Thyroid gland (tissue), 4 donors: ENCODE measurements at regions not wholly inside any gene's neighbourhood (a gene's known extent, or its start where the extent isn't known, plus 50 kb on each side); places are given as distances from the start of the nearest gene placed in this dataset.
A peak's percentile ranks its signal among the peaks of the same experiment; 100 is the strongest.

Experiments used
- DNase-seq, 2 donors: peaks; one replicate each; pipeline ENCODE4 v3.0.0-alpha.2; 2019
- H3K27ac ChIP-seq, 3 donors: fragments of 200-600 bp; sonication (generic); 1 replicate in 2 of 3; 2 replicates in 1 of 3; pipeline ENCODE4 v1.5.1; 2016 to 2019; ENCODE audit warnings: mild to moderate bottlenecking in 1 of 3, moderate library complexity in 1 of 3
- H3K27me3 ChIP-seq: fragments of 200-600 bp; sonication (generic); one replicate; pipeline ENCODE4 v1.5.1; 2019
- H3K36me3 ChIP-seq, 2 donors: fragments of 200-600 bp; sonication (generic); one replicate each; pipeline ENCODE4 v1.5.1; 2016 to 2019
- H3K4me1 ChIP-seq, 2 donors: fragments of 200-600 bp; sonication (generic); one replicate each; pipeline ENCODE4 v1.5.1; 2017 to 2019
- H3K4me3 ChIP-seq, 3 donors: fragments of 200-600 bp; sonication (generic); replicated peaks in 1 of 3; 1 replicate in 2 of 3; 2 replicates in 1 of 3; pipeline ENCODE4 v1.5.1; 2016; ENCODE audit warnings: mild to moderate bottlenecking in 1 of 3
- H3K9me3 ChIP-seq: fragments of 200-600 bp; sonication (generic); one replicate; pipeline ENCODE4 v1.5.1; 2017
- POLR2A ChIP-seq, 2 donors: fragments of 450-650 bp; IDR thresholded peaks; one replicate each; pipeline ENCODE4 v1.6.1; 2017; ENCODE audit warnings: antibody characterized with exemption in 2 of 2, mild to moderate bottlenecking in 2 of 2, moderate library complexity in 1 of 2
- WGBS, 2 donors: methylation state at CpG; one replicate each; pipeline ENCODE4 v1.1.5; 2017; 5-methylcytosine and 5-hydroxymethylcytosine counted together
- intact Hi-C: fragments of 100-400 bp; cut with DNase I; formaldehyde crosslinking; loops from one replicate; pipeline ENCODE4 v1.15.1; 2023
- TF ChIP-seq, protein P1 (sequence below), 6 experiments: fragments of 200-600 bp in 3 of 6; fragments of 450-650 bp in 3 of 6; sonication (generic) in 3 of 6; IDR thresholded peaks; one replicate each; pipeline ENCODE4 v1.5.1; 2016 to 2019; ENCODE audit warnings: antibody characterized with exemption in 6 of 6, mild to moderate bottlenecking in 2 of 6, inconsistent platforms in 1 of 6, moderate library complexity in 1 of 6

GRCh38 chr7:94324380-94325121 is 70.1 kb upstream of the COL1A2 start:
- 76 to 79% methylated on average over 2 of the region's 2 CpGs for WGBS, 2 donors
- intact Hi-C loops, result no loop called here
- H3K4me3 ChIP-seq, result no peak overlapping the region
- H3K4me1 ChIP-seq, result no peaks in the 10 kb centered on the region
- no peaks in the 10 kb centered on the region for H3K27me3 ChIP-seq
- no peak for DNase-seq
- H3K9me3 ChIP-seq, result no peaks in the 10 kb centered on the region
- TF ChIP-seq, protein P1, sequence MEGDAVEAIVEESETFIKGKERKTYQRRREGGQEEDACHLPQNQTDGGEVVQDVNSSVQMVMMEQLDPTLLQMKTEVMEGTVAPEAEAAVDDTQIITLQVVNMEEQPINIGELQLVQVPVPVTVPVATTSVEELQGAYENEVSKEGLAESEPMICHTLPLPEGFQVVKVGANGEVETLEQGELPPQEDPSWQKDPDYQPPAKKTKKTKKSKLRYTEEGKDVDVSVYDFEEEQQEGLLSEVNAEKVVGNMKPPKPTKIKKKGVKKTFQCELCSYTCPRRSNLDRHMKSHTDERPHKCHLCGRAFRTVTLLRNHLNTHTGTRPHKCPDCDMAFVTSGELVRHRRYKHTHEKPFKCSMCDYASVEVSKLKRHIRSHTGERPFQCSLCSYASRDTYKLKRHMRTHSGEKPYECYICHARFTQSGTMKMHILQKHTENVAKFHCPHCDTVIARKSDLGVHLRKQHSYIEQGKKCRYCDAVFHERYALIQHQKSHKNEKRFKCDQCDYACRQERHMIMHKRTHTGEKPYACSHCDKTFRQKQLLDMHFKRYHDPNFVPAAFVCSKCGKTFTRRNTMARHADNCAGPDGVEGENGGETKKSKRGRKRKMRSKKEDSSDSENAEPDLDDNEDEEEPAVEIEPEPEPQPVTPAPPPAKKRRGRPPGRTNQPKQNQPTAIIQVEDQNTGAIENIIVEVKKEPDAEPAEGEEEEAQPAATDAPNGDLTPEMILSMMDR (IDR thresholded peaks at IDR 0.05), result no peak
- no peak for TF ChIP-seq POLR2A (IDR thresholded peaks at IDR 0.05)
- H3K27ac ChIP-seq, result peak overlapping the region in 1 of 3 donors; percentile 44
- no peaks in the 10 kb centered on the region for H3K36me3 ChIP-seq

GRCh38 chr7:94325122-94325475 is 69.6 kb upstream of the COL1A2 start:
- 74 to 89% methylated on average over 3 of the region's 3 CpGs for WGBS, 2 donors
- H3K27me3 ChIP-seq, result no peaks in the 10 kb centered on the region
- intact Hi-C loops, result no loop called here
- H3K36me3 ChIP-seq, result no peaks in the 10 kb centered on the region
- H3K27ac ChIP-seq, result no peak overlapping the region
- no peaks in the 10 kb centered on the region for H3K4me1 ChIP-seq
- DNase-seq, result no peak
- H3K4me3 ChIP-seq, result no peak overlapping the region
- TF ChIP-seq, protein P1 (IDR thresholded peaks at IDR 0.05), result no peak
- no peak for TF ChIP-seq POLR2A (IDR thresholded peaks at IDR 0.05)
- no peaks in the 10 kb centered on the region for H3K9me3 ChIP-seq

GRCh38 chr7:94330269-94331020 is 64.2 kb upstream of the COL1A2 start:
- intact Hi-C loops, result no loop called here
- Histone ChIP-seq H3K9me3 (no peaks in the 10 kb centered on the region), H3K4me3 (no peak overlapping the region), H3K4me1 (no peaks in the 10 kb centered on the region), H3K36me3 (no peaks in the 10 kb centered on the region), H3K27me3 (no peaks in the 10 kb centered on the region), H3K27ac (no peak overlapping the region)
- TF ChIP-seq POLR2A (IDR thresholded peaks at IDR 0.05), result no peak
- TF ChIP-seq, protein P1 (IDR thresholded peaks at IDR 0.05), result no peak
- DNase-seq, result no peak
- WGBS, 2 donors, result 75 to 78% methylated on average over 7 of the region's 7 CpGs

GRCh38 chr7:94332571-94332970 is 62.1 kb upstream of the COL1A2 start:
- no peaks in the 10 kb centered on the region for H3K9me3 ChIP-seq
- no peak overlapping the region for H3K4me3 ChIP-seq
- intact Hi-C loops, result no loop called here
- H3K27me3 ChIP-seq, result no peaks in the 10 kb centered on the region
- no peaks in the 10 kb centered on the region for H3K36me3 ChIP-seq
- no peak for TF ChIP-seq POLR2A (IDR thresholded peaks at IDR 0.05)
- TF ChIP-seq, protein P1 (IDR thresholded peaks at IDR 0.05), result no peak
- H3K4me1 ChIP-seq, result no peaks in the 10 kb centered on the region
- 94 to 95% methylated on average over 2 of the region's 2 CpGs for WGBS, 2 donors
- H3K27ac ChIP-seq, result no peak overlapping the region
- no peak for DNase-seq

- no peak overlapping the region for H3K27ac ChIP-seq
- no peaks in the 10 kb centered on the region for H3K36me3 ChIP-seq
- intact Hi-C loops, result no loop called here
- DNase-seq, result no peak
- H3K27me3 ChIP-seq, result no peaks in the 10 kb centered on the region
- H3K9me3 ChIP-seq, result no peaks in the 10 kb centered on the region
- no peaks in the 10 kb centered on the region for H3K4me1 ChIP-seq
- TF ChIP-seq, protein P1 (IDR thresholded peaks at IDR 0.05), result no peak
- TF ChIP-seq POLR2A (IDR thresholded peaks at IDR 0.05), result no peak
- no peak overlapping the region for H3K4me3 ChIP-seq
Measured at GRCh38 chr7:94333810-94334209, 60.9 kb upstream of the COL1A2 start.
